Osteoblast (primary cell): ENCODE measurements at regions not wholly inside any gene's neighbourhood (a gene's known extent, or its start where the extent isn't known, plus 50 kb on each side); places are given as distances from the start of the nearest gene placed in this dataset.

Source experiments
- DNase-seq: peaks from one replicate; pipeline ENCODE4 v3.0.0; 2011; ENCODE audit warnings: low spot score, mixed read lengths; ENCODE audit not compliant: insufficient read length; ENCODE audit errors: missing footprints
- H2AFZ ChIP-seq: 2 replicates; pipeline ENCODE4 v1.6.0; 2011; ENCODE audit warnings: mild to moderate bottlenecking, low read length
- H3K27ac ChIP-seq: 2 replicates; pipeline ENCODE4 v1.5.1; 2011; ENCODE audit warnings: mild to moderate bottlenecking, low read depth, low read length, moderate library complexity
- H3K27me3 ChIP-seq: 2 replicates; pipeline ENCODE4 v1.6.0; 2012; ENCODE audit warnings: mild to moderate bottlenecking, control low read depth, inconsistent platforms, low read length, moderate library complexity; ENCODE audit not compliant: insufficient read depth
- H3K36me3 ChIP-seq: 2 replicates; pipeline ENCODE4 v1.5.1; 2011; ENCODE audit warnings: mild to moderate bottlenecking, low read length, control low read depth, moderate library complexity; ENCODE audit not compliant: insufficient read depth
- H3K4me1 ChIP-seq: 2 replicates; pipeline ENCODE4 v1.5.1; 2011; ENCODE audit warnings: mild to moderate bottlenecking, low read length, control low read depth, moderate library complexity; ENCODE audit not compliant: insufficient read depth
- H3K4me2 ChIP-seq: 2 replicates; pipeline ENCODE4 v1.6.0; 2011; ENCODE audit warnings: mild to moderate bottlenecking, low read length; ENCODE audit not compliant: insufficient read depth
- H3K4me3 ChIP-seq: fragments of 200-600 bp; sonication (generic); 3 replicates; pipeline ENCODE4 v1.5.1; 2012; ENCODE audit warnings: mild to moderate bottlenecking, low read length, inconsistent platforms; ENCODE audit not compliant: insufficient read depth
- H3K79me2 ChIP-seq: 2 replicates; pipeline ENCODE4 v1.6.0; 2012; ENCODE audit warnings: mild to moderate bottlenecking, low read length, control low read depth, inconsistent platforms; ENCODE audit not compliant: insufficient read depth
- H3K9me3 ChIP-seq: 2 replicates; pipeline ENCODE4 v1.5.1; 2011; ENCODE audit warnings: low read depth, low read length, control low read depth
- H4K20me1 ChIP-seq: 2 replicates; pipeline ENCODE4 v1.6.0; 2012; ENCODE audit warnings: mild to moderate bottlenecking, low read length, control low read depth; ENCODE audit not compliant: insufficient read depth
- TF ChIP-seq, protein P1 (sequence below): IDR thresholded peaks from 2 replicates; pipeline ENCODE4 v1.5.1; 2011; ENCODE audit warnings: mild to moderate bottlenecking, low read depth, low read length, moderate library complexity; ENCODE audit errors: extremely low read depth

DNA sequence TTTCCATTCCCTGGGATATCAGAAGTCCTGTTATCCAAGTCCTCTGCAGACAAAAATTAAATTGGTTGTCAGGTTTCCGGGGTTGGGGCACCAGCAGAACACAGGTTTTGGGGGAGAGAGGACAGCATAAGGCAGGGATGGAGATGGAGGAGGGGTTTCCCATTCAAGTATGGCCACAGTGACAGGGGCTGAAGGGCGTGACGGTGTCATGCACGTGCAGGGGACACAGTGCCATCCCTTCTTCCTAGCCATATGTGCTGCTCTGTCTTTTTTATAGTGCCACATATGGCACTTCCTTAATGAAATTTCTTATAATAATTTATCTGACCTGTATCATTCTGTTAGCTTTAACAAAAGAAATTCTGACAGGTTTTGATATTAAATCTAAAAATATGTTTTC, 259.2 kb downstream of the PTEN start:
- H3K27me3 ChIP-seq = no peaks in the 10 kb centered on the region
- DNase-seq = no peak
- H3K4me3 ChIP-seq = no peak overlapping the region
- no peak overlapping the region for H2AFZ ChIP-seq
- no peak overlapping the region for H3K27ac ChIP-seq
- no peak overlapping the region for H3K4me2 ChIP-seq
- no peaks in the 10 kb centered on the region for H4K20me1 ChIP-seq
- no peaks in the 10 kb centered on the region for H3K4me1 ChIP-seq
- no peaks in the 10 kb centered on the region for H3K9me3 ChIP-seq
- no peaks in the 10 kb centered on the region for H3K36me3 ChIP-seq
- TF ChIP-seq, protein P1, sequence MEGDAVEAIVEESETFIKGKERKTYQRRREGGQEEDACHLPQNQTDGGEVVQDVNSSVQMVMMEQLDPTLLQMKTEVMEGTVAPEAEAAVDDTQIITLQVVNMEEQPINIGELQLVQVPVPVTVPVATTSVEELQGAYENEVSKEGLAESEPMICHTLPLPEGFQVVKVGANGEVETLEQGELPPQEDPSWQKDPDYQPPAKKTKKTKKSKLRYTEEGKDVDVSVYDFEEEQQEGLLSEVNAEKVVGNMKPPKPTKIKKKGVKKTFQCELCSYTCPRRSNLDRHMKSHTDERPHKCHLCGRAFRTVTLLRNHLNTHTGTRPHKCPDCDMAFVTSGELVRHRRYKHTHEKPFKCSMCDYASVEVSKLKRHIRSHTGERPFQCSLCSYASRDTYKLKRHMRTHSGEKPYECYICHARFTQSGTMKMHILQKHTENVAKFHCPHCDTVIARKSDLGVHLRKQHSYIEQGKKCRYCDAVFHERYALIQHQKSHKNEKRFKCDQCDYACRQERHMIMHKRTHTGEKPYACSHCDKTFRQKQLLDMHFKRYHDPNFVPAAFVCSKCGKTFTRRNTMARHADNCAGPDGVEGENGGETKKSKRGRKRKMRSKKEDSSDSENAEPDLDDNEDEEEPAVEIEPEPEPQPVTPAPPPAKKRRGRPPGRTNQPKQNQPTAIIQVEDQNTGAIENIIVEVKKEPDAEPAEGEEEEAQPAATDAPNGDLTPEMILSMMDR = no peak
- H3K79me2 ChIP-seq = no peaks in the 10 kb centered on the region

DNA sequence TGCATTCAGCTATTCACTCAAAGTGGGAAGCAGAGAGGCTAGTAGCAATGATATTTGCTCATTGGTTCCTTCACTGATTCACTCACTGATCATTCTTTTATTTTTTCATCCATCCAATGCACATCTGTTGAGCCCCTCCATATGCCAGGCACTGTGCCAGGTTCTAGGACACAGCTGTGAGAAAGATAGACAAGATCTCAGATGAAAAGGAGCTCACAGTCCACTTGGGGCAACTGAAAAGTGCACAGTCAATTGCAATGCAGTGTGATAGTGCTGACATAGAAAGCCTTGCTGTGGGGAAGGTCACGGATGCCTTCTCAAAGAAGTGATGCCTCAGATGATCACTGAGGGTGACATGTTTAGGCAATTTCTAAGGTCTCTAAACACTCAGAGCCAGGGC, 262.3 kb downstream of the PTEN start:
- H3K4me2 ChIP-seq = no peak overlapping the region
- H3K9me3 ChIP-seq = no peaks in the 10 kb centered on the region
- no peak overlapping the region for H3K27ac ChIP-seq
- H3K79me2 ChIP-seq = no peaks in the 10 kb centered on the region
- H4K20me1 ChIP-seq = no peaks in the 10 kb centered on the region
- no peak for DNase-seq
- no peak overlapping the region for H2AFZ ChIP-seq
- H3K4me3 ChIP-seq = no peak overlapping the region
- no peaks in the 10 kb centered on the region for H3K27me3 ChIP-seq
- H3K36me3 ChIP-seq = no peaks in the 10 kb centered on the region
- H3K4me1 ChIP-seq = no peaks in the 10 kb centered on the region
- TF ChIP-seq, protein P1 = no peak

DNA sequence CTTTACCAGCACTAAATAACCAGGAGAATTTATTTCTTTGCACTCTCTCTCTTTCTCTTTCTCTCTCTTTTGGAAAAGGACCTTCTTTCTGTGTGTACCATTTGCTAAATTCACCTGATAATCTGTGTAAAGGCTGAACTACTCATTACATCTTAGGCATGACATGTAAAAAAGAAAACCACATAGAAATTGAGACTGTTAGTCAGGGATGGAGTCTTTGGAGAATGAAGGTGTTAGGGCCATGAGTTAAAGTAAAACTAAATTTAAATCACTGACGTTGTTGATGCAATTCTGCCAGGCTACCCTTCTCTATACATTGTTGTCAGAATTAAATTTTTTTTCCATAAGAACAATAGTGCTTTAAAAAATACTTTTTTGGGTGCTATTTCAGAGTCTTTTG, 263.3 kb downstream of the PTEN start:
- Histone ChIP-seq H3K36me3 (no peaks in the 10 kb centered on the region), H3K27me3 (no peaks in the 10 kb centered on the region), H3K79me2 (no peaks in the 10 kb centered on the region), H4K20me1 (no peaks in the 10 kb centered on the region), H3K9me3 (no peaks in the 10 kb centered on the region), H2AFZ (no peak overlapping the region), H3K27ac (no peak overlapping the region), H3K4me1 (no peaks in the 10 kb centered on the region), H3K4me2 (no peak overlapping the region), H3K4me3 (no peak overlapping the region)
- no peak for DNase-seq
- TF ChIP-seq, protein P1 = no peak

DNA sequence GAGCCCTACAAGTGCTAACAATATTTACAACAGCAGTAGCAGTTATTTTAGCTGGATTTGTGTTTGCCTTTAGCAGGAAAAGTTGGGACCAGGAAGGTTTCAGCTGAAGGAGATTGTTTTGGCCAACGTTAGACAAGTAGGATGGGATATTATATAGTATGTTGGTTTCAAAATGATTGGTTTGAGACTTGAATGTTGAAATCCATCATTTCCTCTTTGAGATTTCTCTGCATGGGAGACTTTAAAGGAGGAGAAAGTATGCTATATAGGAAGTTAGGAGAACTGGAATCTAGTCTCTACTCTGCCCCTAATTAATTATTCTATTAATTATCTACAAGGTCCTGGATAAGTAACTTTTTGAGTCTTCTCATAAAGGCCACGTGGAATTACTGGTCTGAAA, 263.8 kb downstream of the PTEN start:
- TF ChIP-seq, protein P1 = no peak
- H3K4me2 ChIP-seq = no peak overlapping the region
- H3K79me2 ChIP-seq = no peaks in the 10 kb centered on the region
- DNase-seq = no peak
- no peak overlapping the region for H3K27ac ChIP-seq
- H3K9me3 ChIP-seq = no peaks in the 10 kb centered on the region
- H3K4me1 ChIP-seq = no peaks in the 10 kb centered on the region
- H3K4me3 ChIP-seq = no peak overlapping the region
- no peaks in the 10 kb centered on the region for H3K36me3 ChIP-seq
- no peak overlapping the region for H2AFZ ChIP-seq
- H3K27me3 ChIP-seq = no peaks in the 10 kb centered on the region
- no peaks in the 10 kb centered on the region for H4K20me1 ChIP-seq
